Skin of body (tissue), 1 donor: ENCODE measurements at regions not wholly inside any gene's neighbourhood (a gene's known extent, or its start where the extent isn't known, plus 50 kb on each side); places are given as distances from the start of the nearest gene placed in this dataset.

ENCODE experiments used
- DNase-seq: peaks from one replicate; lab custom pipeline; 2025; lab: John Stamatoyannopoulos, UW

DNA sequence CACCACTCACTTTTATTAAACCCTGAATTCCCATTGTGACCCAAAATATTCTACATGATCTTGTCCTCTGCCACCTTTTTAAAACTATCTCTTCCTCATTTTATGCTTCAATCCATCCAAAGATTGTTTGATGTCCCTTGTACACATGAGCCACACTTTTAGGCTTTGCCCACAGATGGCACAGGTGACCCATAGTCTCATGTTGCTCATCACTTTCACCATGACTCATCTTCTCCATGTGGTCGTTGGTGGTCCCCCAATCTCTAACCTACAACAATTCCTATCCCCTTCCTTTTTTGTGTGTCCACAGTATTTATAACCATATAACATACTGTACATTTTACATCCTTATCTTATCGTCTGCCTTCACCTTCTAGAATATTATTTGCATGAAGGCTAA lies 271.5 kb upstream of the ZWINT start:
- DNase-seq = no peak

DNA sequence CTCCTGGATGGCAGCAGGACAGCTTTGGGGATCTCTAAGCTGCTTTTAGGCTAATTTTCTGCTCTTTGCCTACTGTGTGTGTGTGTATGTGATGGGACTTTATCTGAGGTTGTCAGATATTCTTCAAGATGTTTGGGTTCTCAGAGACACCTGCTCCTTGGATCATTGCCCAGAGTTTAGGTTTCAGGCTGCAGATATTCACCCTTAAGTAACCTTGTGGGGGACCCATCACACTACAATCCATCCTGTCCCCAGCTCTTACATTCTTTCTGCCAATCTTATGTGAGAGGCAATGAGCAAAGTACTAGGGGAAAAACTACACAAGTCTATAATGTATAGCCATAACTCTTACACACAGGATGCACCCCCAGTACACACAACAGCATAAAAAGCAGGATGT lies 263.0 kb upstream of the ZWINT start:
- DNase-seq = no peak

DNA sequence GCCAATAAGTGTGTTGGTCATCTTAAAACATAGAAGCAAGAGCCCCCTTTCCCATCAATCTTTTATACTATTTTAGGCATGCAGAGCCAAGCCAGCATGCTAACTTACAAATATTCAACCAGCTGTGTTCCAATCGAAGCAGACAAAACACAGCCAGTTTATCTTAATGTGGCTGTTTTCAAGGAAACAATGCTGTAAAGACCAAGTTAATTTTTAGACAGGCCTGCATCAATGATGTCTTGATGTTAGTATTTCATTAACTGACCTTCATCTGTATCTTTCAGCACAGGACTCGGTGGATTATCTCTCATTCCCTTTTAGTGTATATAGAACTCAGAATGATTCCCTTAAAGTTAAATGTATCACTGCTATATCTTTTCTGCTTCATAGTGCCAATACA lies 262.0 kb upstream of the ZWINT start:
- no peak for DNase-seq

DNA sequence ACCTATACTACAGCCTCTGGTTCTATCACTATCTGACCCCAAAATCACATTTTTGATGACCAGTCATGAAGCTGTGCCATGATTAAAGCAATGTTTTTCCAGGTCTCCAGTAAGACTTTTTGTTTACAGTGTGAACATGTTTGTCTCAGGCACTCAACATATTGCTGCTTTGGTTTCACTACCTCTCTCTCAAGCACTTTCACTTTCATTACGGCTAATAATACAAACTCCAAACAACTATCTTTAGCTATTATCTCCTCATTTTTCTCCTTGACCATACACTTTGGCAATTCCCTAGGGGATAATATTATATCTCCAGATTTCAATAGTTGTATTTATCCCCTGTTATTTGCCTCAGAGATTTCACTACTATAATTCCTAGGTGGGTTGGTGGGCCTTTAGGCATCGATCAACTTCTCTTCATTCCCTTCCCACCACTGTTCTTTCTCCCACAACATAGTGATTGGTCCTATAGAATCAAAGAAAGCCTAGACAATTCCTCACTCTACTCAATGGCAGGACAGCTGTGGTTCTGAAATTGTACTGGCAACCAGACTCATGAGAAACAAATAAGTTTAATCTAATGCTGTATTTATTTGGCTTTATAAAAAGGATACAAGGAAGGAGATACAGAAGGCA lies 261.4 kb upstream of the ZWINT start:
- DNase-seq = no peak

DNA sequence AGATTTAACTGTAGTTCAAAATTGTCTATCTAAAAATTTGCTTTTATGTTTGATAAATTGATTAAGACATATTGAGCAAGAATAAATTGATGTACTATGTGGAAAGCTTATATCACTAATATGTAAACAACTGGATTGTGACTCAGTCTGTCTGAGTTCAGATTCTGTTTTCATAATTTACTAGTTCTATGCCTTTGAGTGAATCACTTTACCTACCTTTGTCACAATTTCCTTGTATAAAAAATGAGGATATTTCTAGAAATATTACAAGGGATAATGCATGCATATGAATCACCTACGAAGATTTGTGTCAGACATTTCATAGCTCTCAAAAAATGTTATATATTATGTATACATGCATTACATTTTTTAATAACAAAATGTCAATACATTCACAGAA lies 245.1 kb upstream of the ZWINT start:
- no peak for DNase-seq

DNA sequence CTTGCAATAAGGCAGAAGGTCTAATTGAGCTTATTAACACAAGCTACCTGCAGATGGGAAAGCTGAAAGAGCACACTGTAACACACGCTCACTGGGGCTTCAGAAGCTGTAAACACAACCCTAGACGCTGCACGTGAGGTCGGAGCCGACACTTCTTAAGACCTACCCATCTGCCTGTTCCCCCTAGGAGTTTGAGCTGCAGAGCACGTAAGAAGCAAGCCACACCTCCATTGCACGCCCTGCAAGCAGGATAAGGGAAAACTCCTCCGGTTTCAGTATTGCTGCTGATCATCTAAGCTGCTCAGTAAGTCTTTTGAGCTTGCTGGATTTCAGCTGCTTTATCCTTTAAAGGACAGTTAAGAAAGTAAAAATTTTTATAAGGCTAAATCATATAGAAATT lies 244.0 kb upstream of the ZWINT start:
- DNase-seq = no peak

DNA sequence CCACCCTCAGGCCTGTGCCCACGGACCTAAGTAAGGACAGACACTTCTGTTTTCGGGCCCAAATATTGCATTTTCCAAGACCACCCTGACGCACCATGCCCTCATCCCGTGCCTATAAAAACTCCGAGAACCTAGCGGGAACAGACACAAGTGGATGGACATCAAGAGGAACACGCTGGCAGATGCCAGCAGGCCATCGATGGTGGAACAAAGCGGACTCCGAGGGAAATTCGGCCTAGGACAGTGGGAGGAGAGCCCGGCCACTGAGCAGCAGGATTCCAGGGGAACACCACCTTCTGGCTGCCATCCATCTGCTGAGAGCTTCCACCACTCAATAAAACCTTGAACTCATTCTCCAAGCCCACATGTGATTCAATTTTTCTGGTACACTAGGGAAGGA lies 243.6 kb upstream of the ZWINT start:
- DNase-seq = no peak

DNA sequence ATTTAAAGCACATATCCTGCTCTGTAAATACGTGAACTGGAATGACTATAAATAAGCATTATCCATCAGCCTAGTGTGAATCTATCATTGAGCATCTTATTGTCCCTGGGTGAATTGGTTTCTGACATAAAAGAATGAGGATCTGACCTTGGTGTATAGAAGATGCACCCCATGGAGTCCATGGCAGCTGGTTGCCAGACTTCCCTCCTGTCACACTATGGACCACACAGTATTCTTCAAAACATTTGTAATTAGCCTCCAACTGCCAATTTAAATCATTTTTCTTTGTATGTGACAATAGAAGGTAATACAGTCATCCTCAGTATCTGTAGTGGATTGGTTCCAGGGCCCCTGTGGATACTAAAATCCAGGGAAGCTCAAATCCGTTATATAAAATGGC lies 238.1 kb upstream of the ZWINT start:
- no peak for DNase-seq

DNA sequence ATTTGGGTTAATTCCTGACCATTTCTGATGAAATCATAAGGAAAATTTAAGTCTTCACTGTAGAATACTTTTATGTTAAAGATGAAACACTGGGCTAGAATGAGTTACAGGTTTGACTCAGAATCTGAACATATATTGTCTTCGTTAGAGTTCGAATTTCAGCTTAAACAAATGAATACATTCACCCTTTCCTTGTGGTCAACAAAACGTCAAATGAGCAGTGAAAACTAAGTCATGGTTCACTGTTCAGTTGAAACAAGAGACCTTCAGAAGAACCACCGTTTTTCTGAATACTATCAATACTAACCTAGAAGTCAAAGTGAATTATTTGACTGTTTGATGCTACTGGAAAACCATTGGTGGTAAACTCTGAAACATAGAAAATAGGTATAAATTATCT lies 235.2 kb upstream of the ZWINT start:
- no peak for DNase-seq

DNA sequence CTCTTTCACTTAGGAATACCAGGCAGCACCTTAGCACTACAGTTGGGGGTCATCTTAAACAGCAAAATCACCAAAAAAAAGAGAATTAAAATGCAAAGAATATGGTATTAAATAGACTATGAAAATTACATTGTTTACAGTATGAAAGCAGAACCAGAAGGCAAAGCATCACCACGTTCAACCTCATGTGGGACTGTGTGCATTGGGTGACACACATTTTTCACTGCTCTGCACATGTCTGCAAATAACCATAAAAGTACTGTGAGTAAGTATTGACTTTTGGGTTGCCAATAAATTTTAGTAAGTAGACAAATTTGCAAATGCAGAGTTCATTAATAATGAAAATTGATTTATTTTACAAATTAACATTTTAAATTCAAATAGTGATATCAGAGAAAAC lies 232.1 kb upstream of the ZWINT start:
- DNase-seq = no peak

DNA sequence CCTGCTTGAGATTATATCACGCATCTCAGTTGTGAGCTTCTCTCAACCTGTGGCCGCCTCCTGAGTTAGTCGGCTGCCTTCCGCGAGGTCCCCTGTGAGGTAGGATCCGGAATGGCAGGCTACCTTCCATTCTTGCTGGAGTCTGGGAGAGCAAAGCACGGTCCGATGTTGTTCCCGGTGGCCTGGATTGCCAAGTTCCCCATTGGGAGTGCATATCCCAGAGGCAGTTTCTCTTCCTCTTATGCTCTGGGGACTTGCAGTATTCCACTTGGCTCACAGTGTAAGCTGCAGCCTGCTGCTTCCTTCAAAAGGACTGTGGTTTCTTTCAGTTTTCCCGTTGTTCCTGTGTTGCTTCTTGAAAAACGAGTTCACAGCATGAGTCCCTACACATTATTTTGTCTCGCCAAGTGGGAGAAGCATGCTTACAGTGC lies 225.4 kb upstream of the ZWINT start:
- DNase-seq = no peak

DNA sequence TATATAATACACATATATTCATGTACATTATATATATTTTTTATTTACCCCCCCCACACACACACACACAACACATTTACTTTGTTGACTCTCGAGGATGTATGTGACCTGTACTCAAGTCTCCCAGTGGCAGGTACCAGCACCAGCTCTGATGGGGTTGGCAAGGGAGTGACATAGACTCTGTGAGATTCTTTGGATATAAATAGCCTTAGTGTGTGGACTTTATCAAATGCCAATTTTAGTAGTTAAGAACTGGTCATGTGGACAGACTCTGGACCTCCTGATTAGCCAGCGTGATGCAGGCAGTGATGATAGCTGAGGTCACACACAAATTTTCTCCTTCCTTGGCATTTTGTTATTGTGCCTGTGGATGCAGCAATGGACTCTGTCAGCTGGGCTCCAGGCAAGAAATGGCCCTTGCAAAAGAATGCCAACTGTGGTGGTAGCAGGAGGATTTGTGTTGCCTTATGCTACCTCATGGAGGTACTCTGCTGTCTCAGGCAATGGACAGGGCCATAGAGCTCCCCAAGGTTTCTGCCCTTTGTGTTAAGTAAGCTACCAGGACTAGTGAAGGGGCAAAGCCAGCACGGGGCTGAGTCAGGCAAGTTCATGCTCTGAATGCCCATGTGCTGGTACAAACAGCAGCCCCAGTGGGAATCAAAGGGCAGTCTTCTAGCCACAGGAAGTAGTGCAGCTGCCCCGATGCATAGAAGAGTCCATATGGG lies 224.6 kb upstream of the ZWINT start:
- DNase-seq = no peak

DNA sequence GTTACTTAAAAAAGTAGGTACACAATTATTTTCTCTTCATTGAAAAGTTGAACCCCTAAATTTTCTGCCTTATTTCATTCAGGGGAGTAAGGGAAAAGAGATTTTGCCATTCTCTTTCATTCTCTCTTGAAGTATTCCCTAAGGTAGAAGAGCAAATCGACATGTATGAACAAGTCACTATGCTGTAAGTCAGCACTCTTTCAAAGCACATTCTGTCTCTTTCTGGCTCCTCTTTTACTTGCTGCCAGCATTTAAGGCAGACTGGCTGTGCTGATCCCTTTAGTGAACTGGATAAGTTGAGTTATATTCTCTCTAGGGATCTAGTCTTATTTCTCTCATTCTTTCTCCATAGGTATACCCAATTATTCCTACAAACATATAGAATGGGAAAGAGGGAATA lies 222.3 kb upstream of the ZWINT start:
- no peak for DNase-seq

DNA sequence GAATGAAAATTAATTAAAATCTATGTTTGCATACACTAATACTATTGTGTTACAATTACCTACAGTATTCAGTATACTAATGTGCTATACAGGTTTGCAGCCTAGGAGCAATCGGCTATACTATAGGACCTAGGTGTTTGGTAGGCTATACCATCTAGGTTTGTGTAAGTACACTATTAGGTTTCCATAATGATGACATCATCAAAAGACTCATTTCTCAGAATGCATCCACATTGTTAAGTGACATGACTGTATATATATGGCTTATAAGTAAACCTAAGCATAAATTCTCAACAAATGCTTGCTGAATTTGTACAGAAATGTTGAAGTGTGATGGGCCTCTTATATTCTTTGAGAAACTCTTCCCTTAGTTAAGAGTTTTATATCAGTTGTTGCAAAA lies 206.5 kb upstream of the ZWINT start:
- DNase-seq = no peak

DNA sequence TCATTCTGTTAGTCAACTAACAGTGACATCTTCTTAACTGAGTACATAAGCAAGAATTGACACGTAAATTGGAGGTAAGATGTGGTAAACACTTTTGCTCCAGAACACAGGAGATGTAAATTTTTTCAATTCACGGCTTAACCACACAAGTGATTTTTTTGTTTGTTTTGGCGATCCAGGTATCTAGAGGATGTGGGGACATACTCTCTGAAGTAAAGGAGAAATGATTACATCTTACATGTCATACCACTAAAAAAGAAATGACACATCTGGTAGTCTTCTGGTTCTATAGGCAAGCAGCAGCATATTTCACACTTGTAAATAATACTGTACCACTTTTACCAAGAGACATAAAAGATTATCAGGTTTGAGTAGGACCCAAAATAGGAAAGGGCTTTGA lies 200.3 kb upstream of the ZWINT start:
- DNase-seq = no peak

DNA sequence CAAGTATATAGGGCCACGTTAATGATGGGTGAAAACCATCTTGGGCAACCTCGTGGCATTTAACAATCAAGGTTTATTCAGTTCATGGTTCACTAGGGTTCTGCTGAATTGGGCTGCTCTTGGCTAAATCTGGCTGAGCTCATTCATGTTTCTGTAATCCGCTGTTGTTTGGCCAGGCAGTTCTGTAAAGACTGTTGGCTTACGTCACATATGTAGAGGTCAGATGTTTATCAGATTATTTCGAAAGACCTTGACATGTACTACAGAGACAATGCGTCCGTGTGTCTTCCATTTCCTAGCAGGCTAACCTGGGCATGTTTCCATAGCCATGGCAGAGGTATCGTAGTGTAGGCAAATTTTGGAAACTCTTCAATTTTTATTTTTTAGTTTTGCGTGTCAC lies 190.0 kb upstream of the ZWINT start:
- no peak for DNase-seq

DNA sequence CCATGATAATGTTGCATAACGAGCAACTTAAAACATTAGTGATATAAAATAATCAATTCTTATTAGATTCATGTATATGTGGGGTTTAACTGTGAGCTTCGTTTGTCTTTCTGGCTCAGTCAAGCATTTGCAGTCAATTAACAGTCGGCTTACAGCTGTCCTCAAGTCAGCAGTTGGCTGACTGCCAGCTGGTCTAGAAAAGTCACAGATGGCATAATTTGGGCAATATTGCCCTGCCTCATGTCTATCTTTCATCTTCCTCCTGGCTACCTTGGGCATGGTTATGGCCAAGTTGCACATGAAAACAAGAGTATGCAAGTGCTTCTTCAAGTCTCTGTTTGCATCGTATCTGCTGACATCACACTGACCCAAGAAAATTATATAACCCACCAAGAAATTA lies 186.1 kb upstream of the ZWINT start:
- no peak for DNase-seq

DNA sequence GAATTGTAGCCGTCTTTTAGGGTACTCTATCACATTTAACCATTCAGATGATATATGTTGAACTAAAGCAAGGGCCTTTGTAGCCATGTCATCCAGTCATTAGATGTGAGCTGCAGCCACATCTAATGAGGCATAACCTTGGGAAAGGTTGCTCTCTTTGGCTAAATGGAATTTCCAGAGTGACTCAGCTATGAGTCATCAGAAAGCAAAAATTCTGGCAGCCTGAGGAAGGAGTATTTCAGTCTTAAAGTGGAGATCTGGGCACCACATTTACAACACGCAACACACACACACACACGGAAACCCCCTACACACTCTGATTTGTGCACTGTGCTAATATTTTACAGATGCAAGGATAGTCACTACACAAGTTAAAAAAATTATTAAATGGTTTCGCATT lies 176.9 kb upstream of the ZWINT start:
- DNase-seq = no peak

DNA sequence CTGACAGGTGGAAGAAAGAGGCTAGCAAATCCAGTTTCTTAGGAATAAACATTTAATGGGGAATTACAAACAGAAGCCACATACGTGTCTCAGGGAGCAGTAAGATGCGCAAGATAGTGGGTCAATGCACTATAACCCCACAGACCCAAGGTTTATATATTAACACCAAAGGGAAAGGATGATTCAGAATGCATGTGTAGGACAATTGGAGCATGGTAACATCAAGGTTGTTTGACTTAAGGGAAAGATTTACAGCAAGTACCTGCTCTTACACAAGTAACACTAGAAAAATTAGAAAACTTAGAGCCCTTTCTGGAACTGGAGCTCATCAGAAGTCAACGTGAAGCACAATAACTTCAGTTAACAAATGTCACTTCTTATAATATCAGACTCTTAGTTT lies 161.1 kb upstream of the ZWINT start:
- DNase-seq = no peak

DNA sequence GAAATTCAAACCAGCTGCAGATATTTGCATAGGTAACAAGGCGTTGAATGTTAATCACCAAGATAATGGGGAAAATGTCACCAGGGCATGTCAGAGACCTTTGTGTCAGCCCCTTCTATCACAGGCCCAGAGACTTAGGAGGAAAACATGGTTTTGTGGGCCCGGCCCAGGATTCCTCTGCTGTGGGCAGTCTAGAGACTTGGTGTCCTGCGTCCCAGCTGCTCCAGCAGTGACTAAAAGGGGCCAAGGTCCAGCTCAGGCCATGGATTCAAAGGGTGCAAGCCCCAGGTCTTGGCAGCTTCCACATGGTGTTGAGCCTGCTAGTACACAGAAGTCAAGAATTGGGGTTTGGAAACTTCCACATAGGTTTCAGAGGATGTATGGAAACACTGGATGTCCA lies 147.5 kb upstream of the ZWINT start:
- DNase-seq = no peak

DNA sequence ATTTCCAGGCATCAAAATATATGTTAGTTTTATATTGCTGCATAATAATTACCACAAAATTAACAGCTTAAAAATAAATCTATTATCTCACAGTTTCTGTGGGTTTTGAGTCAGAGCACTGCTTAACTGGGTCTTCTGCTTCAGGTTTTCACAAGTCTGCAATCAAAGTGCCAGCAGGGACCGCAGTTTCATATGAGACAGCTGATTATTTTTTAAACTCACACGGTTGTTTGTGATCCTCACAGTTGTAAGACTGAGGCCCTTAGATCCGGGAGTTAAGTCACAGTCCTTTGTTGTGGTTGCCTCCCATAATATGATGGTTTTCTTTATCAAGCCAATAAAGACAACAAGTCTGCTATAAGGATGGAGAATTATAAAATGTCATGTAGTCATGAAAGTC lies 146.0 kb upstream of the ZWINT start:
- no peak for DNase-seq

DNA sequence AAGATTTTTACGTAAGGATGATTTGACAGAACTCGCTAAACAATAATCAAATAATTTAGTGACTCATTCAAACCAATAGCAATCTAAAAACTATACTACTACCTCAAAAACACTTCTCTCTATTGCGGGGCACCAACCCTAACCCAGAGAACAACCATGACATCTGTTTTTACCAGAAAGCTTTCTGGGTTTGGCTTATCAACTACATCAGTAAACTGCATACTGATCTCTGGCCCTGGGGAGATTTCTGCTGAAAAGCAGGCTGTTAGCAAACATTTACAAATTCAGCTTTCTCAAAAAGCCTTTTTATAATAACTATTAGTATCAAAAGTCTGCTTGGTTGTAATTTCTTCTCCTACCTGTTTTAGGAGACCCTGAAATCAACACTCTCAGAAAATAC lies 144.5 kb upstream of the ZWINT start:
- DNase-seq = no peak

DNA sequence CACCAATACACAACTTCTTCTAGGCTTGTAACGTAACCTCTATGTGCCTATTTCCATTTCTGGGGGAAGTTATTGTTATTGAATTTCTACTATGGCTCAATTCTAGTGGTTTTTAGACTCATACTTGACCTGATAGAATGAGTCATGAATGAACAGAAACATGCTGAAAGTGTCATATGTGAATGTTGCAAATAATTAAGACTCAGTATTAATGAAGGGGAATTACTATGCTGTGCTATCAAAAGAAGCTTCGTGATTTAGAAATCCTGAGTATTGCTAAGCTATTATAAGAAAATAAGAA lies 135.1 kb upstream of the ZWINT start:
- no peak for DNase-seq

DNA sequence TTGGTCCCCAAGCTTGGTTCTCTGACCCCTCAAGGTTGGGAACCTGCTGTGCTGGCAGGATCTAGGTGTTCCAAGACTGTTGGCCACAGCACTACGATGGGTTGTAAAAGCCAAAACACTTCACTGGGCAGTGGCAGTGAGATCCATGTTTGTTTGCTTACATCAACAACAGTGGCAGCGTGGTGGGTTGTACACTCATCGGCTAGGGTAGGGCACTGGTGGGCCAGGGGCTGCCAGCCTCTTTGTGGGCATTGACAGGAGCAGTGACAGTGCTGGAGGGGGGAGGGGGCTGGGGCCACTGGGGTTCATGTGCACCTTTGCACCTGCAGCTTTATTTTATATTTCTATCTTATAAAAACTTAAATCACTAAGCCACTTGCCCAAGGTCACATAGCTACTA lies 126.7 kb upstream of the ZWINT start:
- DNase-seq = no peak
